OCI-LY1 (cell line): ENCODE measurements at regions not wholly inside any gene's neighbourhood (a gene's known extent, or its start where the extent isn't known, plus 50 kb on each side); places are given as distances from the start of the nearest gene placed in this dataset.

Experiments used
- CTCF ChIP-seq: fragments of 200-600 bp; sonication (generic), shearing (Covaris generic); IDR thresholded peaks from 2 replicates; pipeline ENCODE4 v1.5.1; 2017; ENCODE audit warnings: mild to moderate bottlenecking, antibody characterized with exemption, low read length, moderate library complexity, mixed read lengths
- EZH2 ChIP-seq: fragments of 200-600 bp; sonication (generic), shearing (Covaris generic); IDR thresholded peaks from 2 replicates; pipeline ENCODE4 v1.8.0; 2017; ENCODE audit warnings: borderline replicate concordance, mixed run types, mild to moderate bottlenecking, antibody characterized with exemption, low read length, moderate library complexity, mixed read lengths

GRCh38 chr2:128646691-128647090 is 328.0 kb upstream of the HS6ST1 start:
- TF ChIP-seq CTCF: no peak
- no peak for TF ChIP-seq EZH2
